ENCODE measurements at regions not wholly inside any gene's neighbourhood (a gene's known extent, or its start where the extent isn't known, plus 50 kb on each side); places are given as distances from the start of the nearest gene placed in this dataset.

DNA sequence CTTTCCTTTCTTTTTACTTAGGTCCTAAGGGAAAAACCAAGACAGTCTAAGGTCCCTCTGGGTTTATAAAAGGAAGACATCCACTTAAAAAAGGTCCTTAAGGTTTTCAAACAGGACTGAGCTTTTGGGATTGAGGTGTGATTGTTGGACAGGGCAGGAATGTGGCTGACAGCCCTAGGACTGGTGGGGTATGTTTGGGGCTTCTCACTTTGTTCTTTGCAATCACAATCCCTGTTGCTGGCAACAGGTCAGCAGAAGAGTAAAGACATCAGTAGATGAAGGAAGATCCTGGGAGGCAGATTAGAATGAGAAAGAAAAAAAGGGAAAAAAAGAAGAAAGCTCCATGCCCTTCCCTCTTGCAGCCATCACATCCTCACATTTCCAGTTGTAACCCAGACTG, 101.4 kb upstream of the TARS1 start:
- Histone ChIP-seq H3K4me3 (no peak overlapping the region), H3K9me3 (no peaks in the 10 kb centered on the region), H3K36me3 (no peaks in the 10 kb centered on the region), H3K27me3 (no peaks in the 10 kb centered on the region), H3K27ac (peak overlapping the region in 1 of 2 donors; percentile 67), H3K4me1 (peaks cover 0 to 74% (median 13%) of the 10 kb centered on the region in 4 donors)
- no peak for DNase-seq
- TF ChIP-seq, protein P1, sequence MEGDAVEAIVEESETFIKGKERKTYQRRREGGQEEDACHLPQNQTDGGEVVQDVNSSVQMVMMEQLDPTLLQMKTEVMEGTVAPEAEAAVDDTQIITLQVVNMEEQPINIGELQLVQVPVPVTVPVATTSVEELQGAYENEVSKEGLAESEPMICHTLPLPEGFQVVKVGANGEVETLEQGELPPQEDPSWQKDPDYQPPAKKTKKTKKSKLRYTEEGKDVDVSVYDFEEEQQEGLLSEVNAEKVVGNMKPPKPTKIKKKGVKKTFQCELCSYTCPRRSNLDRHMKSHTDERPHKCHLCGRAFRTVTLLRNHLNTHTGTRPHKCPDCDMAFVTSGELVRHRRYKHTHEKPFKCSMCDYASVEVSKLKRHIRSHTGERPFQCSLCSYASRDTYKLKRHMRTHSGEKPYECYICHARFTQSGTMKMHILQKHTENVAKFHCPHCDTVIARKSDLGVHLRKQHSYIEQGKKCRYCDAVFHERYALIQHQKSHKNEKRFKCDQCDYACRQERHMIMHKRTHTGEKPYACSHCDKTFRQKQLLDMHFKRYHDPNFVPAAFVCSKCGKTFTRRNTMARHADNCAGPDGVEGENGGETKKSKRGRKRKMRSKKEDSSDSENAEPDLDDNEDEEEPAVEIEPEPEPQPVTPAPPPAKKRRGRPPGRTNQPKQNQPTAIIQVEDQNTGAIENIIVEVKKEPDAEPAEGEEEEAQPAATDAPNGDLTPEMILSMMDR (IDR thresholded peaks at IDR 0.05), result no peak
- intact Hi-C loops (cut with DNase I; ENCODE audit: low total_unique reads), result no loop called here

DNA sequence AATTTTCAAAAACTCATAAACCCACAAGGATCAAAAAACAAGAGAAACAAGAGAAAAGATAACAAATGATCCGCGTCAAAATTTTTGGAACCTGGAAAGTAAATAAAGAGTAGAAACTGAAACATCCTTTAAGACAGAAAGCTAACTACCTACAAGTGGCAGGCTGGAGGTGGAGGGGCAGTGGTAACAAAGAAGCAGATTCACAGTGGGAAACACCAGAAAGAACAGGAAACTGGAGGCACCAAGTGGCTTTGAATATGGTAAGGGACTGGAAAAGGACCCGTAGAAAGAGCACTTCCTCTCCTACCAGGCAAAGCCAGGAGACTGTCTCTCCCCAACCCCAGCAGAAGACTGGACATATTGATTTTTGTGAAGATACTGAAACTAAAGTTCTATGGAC, 100.6 kb upstream of the TARS1 start:
- peak overlapping the region in 1 of 2 donors; percentile 67 for H3K27ac ChIP-seq
- H3K36me3 ChIP-seq, result no peaks in the 10 kb centered on the region
- H3K4me3 ChIP-seq, result no peak overlapping the region
- TF ChIP-seq, protein P1 (IDR thresholded peaks at IDR 0.05), result no peak
- no peaks in the 10 kb centered on the region for H3K27me3 ChIP-seq
- no peaks in the 10 kb centered on the region for H3K9me3 ChIP-seq
- no peak for DNase-seq
- intact Hi-C loops (cut with DNase I; ENCODE audit: low total_unique reads), result no loop called here
- peaks cover 0 to 78% (median 13%) of the 10 kb centered on the region in 4 donors for H3K4me1 ChIP-seq

DNA sequence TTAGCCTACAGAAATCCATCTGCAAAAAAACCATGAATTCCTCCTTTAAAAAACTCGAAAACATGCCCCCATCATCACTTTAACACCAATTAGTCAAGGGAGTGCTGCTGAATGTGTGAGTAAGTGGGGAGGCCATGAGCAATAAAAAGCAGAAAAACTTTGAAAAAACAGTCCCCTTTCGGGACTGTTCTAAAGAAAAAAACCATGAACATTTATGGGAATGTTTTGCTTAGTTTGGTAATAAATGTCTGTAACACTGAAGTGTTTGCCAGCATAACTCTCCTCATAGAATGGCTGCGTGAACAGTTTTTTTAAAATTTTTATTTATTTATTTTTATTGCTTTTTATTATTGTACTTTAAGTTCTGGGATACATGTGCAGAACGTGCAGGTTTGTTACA, 99.4 kb upstream of the TARS1 start:
- intact Hi-C loops (cut with DNase I; ENCODE audit: low total_unique reads), result no loop called here
- H3K4me3 ChIP-seq, result no peak overlapping the region
- H3K4me1 ChIP-seq, result peaks cover 0 to 78% (median 13%) of the 10 kb centered on the region in 4 donors
- no peaks in the 10 kb centered on the region for H3K9me3 ChIP-seq
- no peaks in the 10 kb centered on the region for H3K27me3 ChIP-seq
- TF ChIP-seq, protein P1 (IDR thresholded peaks at IDR 0.05), result no peak
- peak overlapping the region; percentile 46 to 67 for H3K27ac ChIP-seq
- DNase-seq, result no peak
- H3K36me3 ChIP-seq, result no peaks in the 10 kb centered on the region

DNA sequence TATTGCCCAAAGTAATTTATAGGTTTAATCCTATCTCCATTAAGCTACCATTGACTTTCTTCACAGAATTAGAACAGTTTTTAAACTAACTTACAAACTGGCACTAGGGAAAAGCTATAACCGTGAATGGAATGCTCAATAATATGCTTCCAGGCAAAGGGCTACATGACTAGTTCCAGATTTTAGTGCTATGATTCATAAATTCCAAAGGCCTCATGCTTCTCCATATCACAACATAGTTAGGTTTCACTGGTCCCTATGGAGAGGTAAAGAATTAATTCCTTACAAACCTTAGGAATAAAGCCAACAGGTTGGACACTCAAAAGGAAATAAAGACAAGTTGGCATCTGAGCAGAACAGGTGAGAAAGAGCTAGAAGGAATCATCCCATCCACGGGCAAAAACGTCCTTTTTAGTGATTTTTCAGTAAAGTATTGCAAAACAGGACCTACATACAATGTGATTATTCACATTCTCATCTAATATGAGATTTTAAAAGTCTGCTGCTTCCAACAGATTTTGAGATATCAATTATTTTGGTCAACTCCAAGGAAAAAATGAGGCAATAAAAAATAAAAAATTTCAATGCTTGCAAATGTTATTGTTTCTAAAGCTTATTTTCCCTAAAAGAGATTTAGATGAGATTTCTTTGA, 97.0 kb upstream of the TARS1 start:
- H3K27me3 ChIP-seq, result no peaks in the 10 kb centered on the region
- TF ChIP-seq, protein P1 (IDR thresholded peaks at IDR 0.05), result no peak
- no peaks in the 10 kb centered on the region for H3K36me3 ChIP-seq
- DNase-seq, result no peak
- peaks cover 0 to 55% (median 8%) of the 10 kb centered on the region in 4 donors for H3K4me1 ChIP-seq
- H3K27ac ChIP-seq, result peak overlapping the region; percentile 46 to 67
- no peaks in the 10 kb centered on the region for H3K9me3 ChIP-seq
- H3K4me3 ChIP-seq, result no peak overlapping the region
- intact Hi-C loops (cut with DNase I; ENCODE audit: low total_unique reads), result no loop called here

DNA sequence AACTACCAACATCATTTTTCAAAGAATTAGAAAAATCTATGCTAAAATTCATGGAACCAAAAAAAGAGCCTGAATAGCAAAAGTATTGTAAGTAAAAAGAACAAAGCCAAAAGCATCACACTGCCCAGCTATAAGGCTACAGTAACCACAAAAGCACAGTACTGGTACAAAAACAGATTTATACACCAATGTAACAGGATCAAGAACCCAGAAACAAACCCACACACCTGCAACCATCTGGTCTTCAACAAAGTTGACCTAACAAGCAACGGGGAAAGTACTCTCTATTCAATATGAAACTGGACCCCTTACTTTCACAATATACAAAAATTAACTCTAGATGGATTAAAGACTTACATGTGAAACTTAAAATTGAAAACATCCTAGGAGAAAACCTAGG, 94.2 kb upstream of the TARS1 start:
- no peak overlapping the region for H3K4me3 ChIP-seq
- no peaks in the 10 kb centered on the region for H3K27me3 ChIP-seq
- TF ChIP-seq, protein P1 (IDR thresholded peaks at IDR 0.05), result no peak

More for the DNA sequence above, 94.2 kb upstream of the TARS1 start:
- peaks cover 0 to 32% (median 3%) of the 10 kb centered on the region in 4 donors for H3K4me1 ChIP-seq
- H3K27ac ChIP-seq, result no peak overlapping the region
- no peaks in the 10 kb centered on the region for H3K36me3 ChIP-seq
- H3K9me3 ChIP-seq, result no peaks in the 10 kb centered on the region
- intact Hi-C loops (cut with DNase I; ENCODE audit: low total_unique reads), result no loop called here
- no peak for DNase-seq
